ENCODE measurements at regions not wholly inside any gene's neighbourhood (a gene's known extent, or its start where the extent isn't known, plus 50 kb on each side); places are given as distances from the start of the nearest gene placed in this dataset.

DNA sequence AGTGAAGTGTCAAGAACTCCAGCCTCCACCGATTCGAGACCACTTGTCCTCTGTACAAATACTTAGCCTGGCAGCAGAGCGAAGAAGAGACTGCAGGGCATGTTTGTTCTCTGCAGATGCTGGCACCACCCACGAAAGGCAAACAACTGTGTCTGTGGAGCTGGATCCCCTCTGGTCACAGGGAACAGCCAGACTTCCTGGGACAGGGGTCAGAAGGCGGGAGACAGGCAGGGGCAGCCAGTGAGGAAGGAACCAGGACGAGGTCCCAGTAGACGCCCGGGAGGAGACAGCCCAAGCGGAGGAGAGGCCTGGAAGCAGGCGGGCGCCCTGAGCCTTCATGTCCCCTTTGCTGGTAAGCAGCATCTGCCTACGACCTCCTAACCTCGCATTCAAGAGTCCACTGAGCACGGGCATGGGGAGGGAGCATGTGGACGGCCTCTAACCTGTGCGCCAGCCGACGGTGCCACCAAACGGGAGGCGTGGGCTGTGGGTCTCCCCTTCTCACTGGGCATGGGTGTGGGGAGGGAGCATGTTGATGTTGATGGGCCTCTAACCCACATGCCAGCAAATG is 265.5 kb downstream of the DLL1 start:
- Histone ChIP-seq H3K4me1 (ENCODE audit: control insufficient read depth, insufficient read depth, low read length, poor library complexity, severe bottlenecking) (no peaks in the 10 kb centered on the region), H3K9me3 (ENCODE audit: control insufficient read depth, low read length) (no peaks in the 10 kb centered on the region), H3K36me3 (ENCODE audit: control insufficient read depth, insufficient read depth, low read length) (no peaks in the 10 kb centered on the region), H3K27me3 (replicated peaks; ENCODE audit: control insufficient read depth, insufficient read depth, low read length, poor library complexity, severe bottlenecking) (no peaks in the 10 kb centered on the region), H3K4me3 (ENCODE audit: insufficient read depth, low read depth, low read length, poor library complexity, severe bottlenecking) (no peak overlapping the region), H3K27ac (ENCODE audit: insufficient read depth, low read length, poor library complexity, severe bottlenecking) (no peak overlapping the region)
- DNase-seq = no peak

DNA sequence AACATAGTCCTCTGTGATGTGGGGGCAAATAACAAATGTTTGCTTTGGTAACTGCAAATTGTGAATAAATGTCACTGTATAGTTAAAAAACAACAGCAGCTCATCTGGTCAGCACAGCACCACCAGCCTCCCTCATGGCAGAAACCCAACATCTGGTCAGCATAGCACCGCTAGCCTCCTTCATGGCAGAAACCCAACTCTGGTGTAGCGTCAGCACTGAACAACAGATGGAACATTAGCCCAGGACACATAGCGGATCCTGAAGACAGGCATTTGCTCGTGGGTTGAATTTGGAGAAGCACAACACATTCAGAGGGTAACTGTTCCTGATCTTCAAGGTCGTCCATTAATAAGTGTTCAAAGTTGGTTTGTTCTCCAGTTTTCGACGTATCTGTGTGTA is 265.9 kb downstream of the DLL1 start:
- H3K4me3 ChIP-seq (ENCODE audit: insufficient read depth, low read depth, low read length, poor library complexity, severe bottlenecking) = no peak overlapping the region
- H3K27ac ChIP-seq (ENCODE audit: insufficient read depth, low read length, poor library complexity, severe bottlenecking) = no peak overlapping the region
- no peaks in the 10 kb centered on the region for H3K9me3 ChIP-seq (ENCODE audit: control insufficient read depth, low read length)
- no peaks in the 10 kb centered on the region for H3K36me3 ChIP-seq (ENCODE audit: control insufficient read depth, insufficient read depth, low read length)
- no peaks in the 10 kb centered on the region for H3K4me1 ChIP-seq (ENCODE audit: control insufficient read depth, insufficient read depth, low read length, poor library complexity, severe bottlenecking)
- DNase-seq = no peak
- no peaks in the 10 kb centered on the region for H3K27me3 ChIP-seq (replicated peaks; ENCODE audit: control insufficient read depth, insufficient read depth, low read length, poor library complexity, severe bottlenecking)

GRCh38 chr6:170023620-170024521 is 267.0 kb downstream of the DLL1 start:
- H3K27me3 ChIP-seq (replicated peaks; ENCODE audit: control insufficient read depth, insufficient read depth, low read length, poor library complexity, severe bottlenecking) = no peaks in the 10 kb centered on the region
- H3K4me1 ChIP-seq (ENCODE audit: control insufficient read depth, insufficient read depth, low read length, poor library complexity, severe bottlenecking) = no peaks in the 10 kb centered on the region
- no peak overlapping the region for H3K4me3 ChIP-seq (ENCODE audit: insufficient read depth, low read depth, low read length, poor library complexity, severe bottlenecking)
- DNase-seq = no peak
- H3K36me3 ChIP-seq (ENCODE audit: control insufficient read depth, insufficient read depth, low read length) = no peaks in the 10 kb centered on the region
- H3K9me3 ChIP-seq (ENCODE audit: control insufficient read depth, low read length) = no peaks in the 10 kb centered on the region
- no peak overlapping the region for H3K27ac ChIP-seq (ENCODE audit: insufficient read depth, low read length, poor library complexity, severe bottlenecking)

GRCh38 chr6:170022827-170023619 is 267.9 kb downstream of the DLL1 start:
- H3K27ac ChIP-seq (ENCODE audit: insufficient read depth, low read length, poor library complexity, severe bottlenecking) = no peak overlapping the region
- no peaks in the 10 kb centered on the region for H3K27me3 ChIP-seq (replicated peaks; ENCODE audit: control insufficient read depth, insufficient read depth, low read length, poor library complexity, severe bottlenecking)
- H3K9me3 ChIP-seq (ENCODE audit: control insufficient read depth, low read length) = no peaks in the 10 kb centered on the region
- no peak for DNase-seq
- no peak overlapping the region for H3K4me3 ChIP-seq (ENCODE audit: insufficient read depth, low read depth, low read length, poor library complexity, severe bottlenecking)
- H3K4me1 ChIP-seq (ENCODE audit: control insufficient read depth, insufficient read depth, low read length, poor library complexity, severe bottlenecking) = no peaks in the 10 kb centered on the region
- no peaks in the 10 kb centered on the region for H3K36me3 ChIP-seq (ENCODE audit: control insufficient read depth, insufficient read depth, low read length)

- Histone ChIP-seq H3K27ac (ENCODE audit: insufficient read depth, low read length, poor library complexity, severe bottlenecking) (no peak overlapping the region), H3K9me3 (ENCODE audit: control insufficient read depth, low read length) (no peaks in the 10 kb centered on the region), H3K4me3 (ENCODE audit: insufficient read depth, low read depth, low read length, poor library complexity, severe bottlenecking) (no peak overlapping the region), H3K4me1 (ENCODE audit: control insufficient read depth, insufficient read depth, low read length, poor library complexity, severe bottlenecking) (no peaks in the 10 kb centered on the region), H3K36me3 (ENCODE audit: control insufficient read depth, insufficient read depth, low read length) (no peaks in the 10 kb centered on the region), H3K27me3 (replicated peaks; ENCODE audit: control insufficient read depth, insufficient read depth, low read length, poor library complexity, severe bottlenecking) (no peaks in the 10 kb centered on the region)
- DNase-seq = no peak
Measured at GRCh38 chr6:170022291-170022722, 268.6 kb downstream of the DLL1 start.

DNA sequence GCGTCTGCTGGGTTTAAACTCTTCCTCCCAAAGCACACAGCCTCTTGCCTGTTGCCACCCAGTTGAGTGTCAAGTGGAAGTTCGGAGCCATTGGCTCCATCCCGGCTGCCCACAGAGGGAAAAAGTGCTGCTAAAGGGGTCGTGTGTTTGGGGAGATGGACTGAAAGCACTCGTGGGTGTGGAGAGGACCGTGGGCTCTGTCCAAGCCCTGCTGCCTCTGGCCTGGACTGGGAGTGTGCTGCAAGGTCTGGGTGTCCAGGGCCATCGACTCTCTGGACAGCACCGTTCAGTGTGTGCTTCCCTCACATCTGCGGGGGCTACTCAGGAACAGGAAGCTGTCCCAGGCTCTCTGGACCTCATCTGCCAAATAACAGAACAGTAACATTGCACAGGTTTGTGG is 269.3 kb downstream of the DLL1 start:
- H3K4me3 ChIP-seq (ENCODE audit: insufficient read depth, low read depth, low read length, poor library complexity, severe bottlenecking) = no peak overlapping the region
- no peaks in the 10 kb centered on the region for H3K36me3 ChIP-seq (ENCODE audit: control insufficient read depth, insufficient read depth, low read length)
- no peak for DNase-seq

GRCh38 chr6:170019818-170020583 is 268.6 kb downstream of the ERMARD start:
- Histone ChIP-seq H3K4me1 (ENCODE audit: control insufficient read depth, insufficient read depth, low read length, poor library complexity, severe bottlenecking) (no peaks in the 10 kb centered on the region), H3K4me3 (ENCODE audit: insufficient read depth, low read depth, low read length, poor library complexity, severe bottlenecking) (no peak overlapping the region), H3K27ac (ENCODE audit: insufficient read depth, low read length, poor library complexity, severe bottlenecking) (no peak overlapping the region), H3K36me3 (ENCODE audit: control insufficient read depth, insufficient read depth, low read length) (no peaks in the 10 kb centered on the region), H3K9me3 (ENCODE audit: control insufficient read depth, low read length) (no peaks in the 10 kb centered on the region), H3K27me3 (replicated peaks; ENCODE audit: control insufficient read depth, insufficient read depth, low read length, poor library complexity, severe bottlenecking) (no peaks in the 10 kb centered on the region)
- DNase-seq = no peak

More for the DNA sequence above, 269.3 kb downstream of the DLL1 start:
- no peaks in the 10 kb centered on the region for H3K9me3 ChIP-seq (ENCODE audit: control insufficient read depth, low read length)
- no peaks in the 10 kb centered on the region for H3K27me3 ChIP-seq (replicated peaks; ENCODE audit: control insufficient read depth, insufficient read depth, low read length, poor library complexity, severe bottlenecking)
- H3K4me1 ChIP-seq (ENCODE audit: control insufficient read depth, insufficient read depth, low read length, poor library complexity, severe bottlenecking) = no peaks in the 10 kb centered on the region
- H3K27ac ChIP-seq (ENCODE audit: insufficient read depth, low read length, poor library complexity, severe bottlenecking) = no peak overlapping the region

- no peaks in the 10 kb centered on the region for H3K27me3 ChIP-seq (replicated peaks; ENCODE audit: control insufficient read depth, insufficient read depth, low read length, poor library complexity, severe bottlenecking)
- no peak overlapping the region for H3K27ac ChIP-seq (ENCODE audit: insufficient read depth, low read length, poor library complexity, severe bottlenecking)
Measured at GRCh38 chr6:170018936-170019817, 267.8 kb downstream of the ERMARD start.

DNA sequence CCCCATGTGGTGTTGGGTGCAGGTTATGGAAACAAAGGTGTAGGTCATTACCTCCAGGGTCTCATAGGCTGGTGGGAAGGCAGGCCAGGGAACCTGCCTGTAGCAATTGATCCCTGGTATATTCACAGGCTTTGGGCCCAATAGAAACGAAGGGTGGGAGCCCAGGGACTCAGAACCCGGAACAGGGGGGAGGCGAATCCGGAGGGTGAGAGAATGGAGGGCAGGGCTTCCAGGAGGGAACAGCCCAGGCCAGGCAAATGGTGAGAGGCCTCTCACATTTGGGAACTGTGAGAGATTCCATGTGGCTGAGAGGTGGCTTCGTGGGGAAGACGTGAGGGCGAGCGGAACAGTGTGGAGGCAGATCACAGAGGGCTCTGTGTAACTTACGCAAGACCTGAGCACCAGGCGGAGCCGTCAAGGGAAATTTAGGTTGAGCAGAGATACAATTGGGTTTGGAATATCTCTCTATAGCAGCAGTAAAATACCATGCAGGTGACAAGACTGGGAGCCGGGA is 267.1 kb downstream of the ERMARD start:
- Histone ChIP-seq H3K27ac (ENCODE audit: insufficient read depth, low read length, poor library complexity, severe bottlenecking) (no peak overlapping the region), H3K9me3 (ENCODE audit: control insufficient read depth, low read length) (no peaks in the 10 kb centered on the region), H3K27me3 (replicated peaks; ENCODE audit: control insufficient read depth, insufficient read depth, low read length, poor library complexity, severe bottlenecking) (no peaks in the 10 kb centered on the region), H3K36me3 (ENCODE audit: control insufficient read depth, insufficient read depth, low read length) (no peaks in the 10 kb centered on the region), H3K4me1 (ENCODE audit: control insufficient read depth, insufficient read depth, low read length, poor library complexity, severe bottlenecking) (no peaks in the 10 kb centered on the region), H3K4me3 (ENCODE audit: insufficient read depth, low read depth, low read length, poor library complexity, severe bottlenecking) (no peak overlapping the region)
- DNase-seq = no peak

More at GRCh38 chr6:170018936-170019817, 267.8 kb downstream of the ERMARD start:
- Histone ChIP-seq H3K4me1 (ENCODE audit: control insufficient read depth, insufficient read depth, low read length, poor library complexity, severe bottlenecking) (no peaks in the 10 kb centered on the region), H3K36me3 (ENCODE audit: control insufficient read depth, insufficient read depth, low read length) (no peaks in the 10 kb centered on the region), H3K9me3 (ENCODE audit: control insufficient read depth, low read length) (no peaks in the 10 kb centered on the region), H3K4me3 (ENCODE audit: insufficient read depth, low read depth, low read length, poor library complexity, severe bottlenecking) (no peak overlapping the region)
- DNase-seq = no peak

Data from effector memory CD4-positive, alpha-beta T cell (primary cell).